Left ventricle myocardium inferior (tissue), 1 donor: ENCODE measurements at regions not wholly inside any gene's neighbourhood (a gene's known extent, or its start where the extent isn't known, plus 50 kb on each side); places are given as distances from the start of the nearest gene placed in this dataset.
A peak's percentile ranks its signal among the peaks of the same experiment; 100 is the strongest.

Experiments
- DNase-seq: peaks from one replicate; pipeline ENCODE4 v3.0.0-alpha.2; 2020
- H3K27ac ChIP-seq: fragments of 200-600 bp; replicated peaks from 2 replicates; pipeline ENCODE4 v1.8.0; 2021
- H3K27me3 ChIP-seq: fragments of 200-600 bp; 2 replicates; pipeline ENCODE4 v1.8.0; 2021; ENCODE audit warnings: low read depth
- H3K36me3 ChIP-seq: fragments of 200-600 bp; 2 replicates; pipeline ENCODE4 v1.8.0; 2021
- H3K4me1 ChIP-seq: fragments of 200-600 bp; 2 replicates; pipeline ENCODE4 v1.8.0; 2021
- H3K4me3 ChIP-seq: fragments of 200-600 bp; 2 replicates; pipeline ENCODE4 v1.8.0; 2021; ENCODE audit warnings: mild to moderate bottlenecking, moderate library complexity
- H3K9me3 ChIP-seq: fragments of 200-600 bp; replicated peaks from 2 replicates; pipeline ENCODE4 v1.8.0; 2021
- intact Hi-C: fragments of 100-400 bp; cut with micrococcal nuclease; formaldehyde crosslinking; loops from one replicate; pipeline ENCODE4 v1.11.0; 2022
- TF ChIP-seq, protein P1 (sequence below): fragments of 200-600 bp; IDR thresholded peaks from 2 replicates; pipeline ENCODE4 v1.8.0; 2021; ENCODE audit warnings: antibody characterized with exemption, mild to moderate bottlenecking, borderline replicate concordance
- donor health status: DM: no; HTN: yes; CAD: no; lungs with severe emphysema.

DNA sequence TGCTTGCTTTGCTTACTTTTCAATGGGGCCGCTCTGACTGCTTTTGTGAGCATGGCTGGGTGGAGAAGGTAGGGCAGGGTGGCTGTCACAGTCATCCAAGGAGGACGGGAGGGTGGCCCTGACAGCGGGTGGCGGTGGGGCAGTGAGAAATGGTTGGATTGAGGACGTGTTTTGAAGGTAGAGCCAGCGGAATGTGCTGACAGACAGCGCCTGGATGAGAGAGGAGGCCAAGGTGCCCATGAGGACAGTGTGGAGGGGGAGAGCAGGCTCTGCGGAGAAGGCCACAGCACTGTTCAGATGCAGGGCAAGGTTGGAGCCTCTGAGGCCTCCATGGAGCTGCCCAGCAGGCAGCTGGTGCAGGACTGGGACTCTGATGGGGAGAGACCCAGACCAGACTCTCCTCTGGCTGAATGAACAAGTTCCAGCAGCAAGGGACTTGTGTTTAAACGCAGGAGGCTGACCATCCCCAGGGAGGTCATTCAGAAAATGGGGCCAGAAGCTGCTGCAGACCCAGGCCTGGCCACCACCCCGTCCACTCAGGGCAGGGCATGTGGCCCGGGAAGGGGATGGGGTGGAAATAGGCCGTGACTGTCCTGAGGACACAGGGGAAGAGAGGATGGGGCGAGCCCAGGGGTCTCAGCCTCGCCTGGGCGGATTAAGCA, 120.3 kb upstream of the PRR20G start:
- peaks cover 74% of the 10 kb centered on the region for H3K27me3 ChIP-seq
- TF ChIP-seq, protein P1, sequence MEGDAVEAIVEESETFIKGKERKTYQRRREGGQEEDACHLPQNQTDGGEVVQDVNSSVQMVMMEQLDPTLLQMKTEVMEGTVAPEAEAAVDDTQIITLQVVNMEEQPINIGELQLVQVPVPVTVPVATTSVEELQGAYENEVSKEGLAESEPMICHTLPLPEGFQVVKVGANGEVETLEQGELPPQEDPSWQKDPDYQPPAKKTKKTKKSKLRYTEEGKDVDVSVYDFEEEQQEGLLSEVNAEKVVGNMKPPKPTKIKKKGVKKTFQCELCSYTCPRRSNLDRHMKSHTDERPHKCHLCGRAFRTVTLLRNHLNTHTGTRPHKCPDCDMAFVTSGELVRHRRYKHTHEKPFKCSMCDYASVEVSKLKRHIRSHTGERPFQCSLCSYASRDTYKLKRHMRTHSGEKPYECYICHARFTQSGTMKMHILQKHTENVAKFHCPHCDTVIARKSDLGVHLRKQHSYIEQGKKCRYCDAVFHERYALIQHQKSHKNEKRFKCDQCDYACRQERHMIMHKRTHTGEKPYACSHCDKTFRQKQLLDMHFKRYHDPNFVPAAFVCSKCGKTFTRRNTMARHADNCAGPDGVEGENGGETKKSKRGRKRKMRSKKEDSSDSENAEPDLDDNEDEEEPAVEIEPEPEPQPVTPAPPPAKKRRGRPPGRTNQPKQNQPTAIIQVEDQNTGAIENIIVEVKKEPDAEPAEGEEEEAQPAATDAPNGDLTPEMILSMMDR = no peak

DNA sequence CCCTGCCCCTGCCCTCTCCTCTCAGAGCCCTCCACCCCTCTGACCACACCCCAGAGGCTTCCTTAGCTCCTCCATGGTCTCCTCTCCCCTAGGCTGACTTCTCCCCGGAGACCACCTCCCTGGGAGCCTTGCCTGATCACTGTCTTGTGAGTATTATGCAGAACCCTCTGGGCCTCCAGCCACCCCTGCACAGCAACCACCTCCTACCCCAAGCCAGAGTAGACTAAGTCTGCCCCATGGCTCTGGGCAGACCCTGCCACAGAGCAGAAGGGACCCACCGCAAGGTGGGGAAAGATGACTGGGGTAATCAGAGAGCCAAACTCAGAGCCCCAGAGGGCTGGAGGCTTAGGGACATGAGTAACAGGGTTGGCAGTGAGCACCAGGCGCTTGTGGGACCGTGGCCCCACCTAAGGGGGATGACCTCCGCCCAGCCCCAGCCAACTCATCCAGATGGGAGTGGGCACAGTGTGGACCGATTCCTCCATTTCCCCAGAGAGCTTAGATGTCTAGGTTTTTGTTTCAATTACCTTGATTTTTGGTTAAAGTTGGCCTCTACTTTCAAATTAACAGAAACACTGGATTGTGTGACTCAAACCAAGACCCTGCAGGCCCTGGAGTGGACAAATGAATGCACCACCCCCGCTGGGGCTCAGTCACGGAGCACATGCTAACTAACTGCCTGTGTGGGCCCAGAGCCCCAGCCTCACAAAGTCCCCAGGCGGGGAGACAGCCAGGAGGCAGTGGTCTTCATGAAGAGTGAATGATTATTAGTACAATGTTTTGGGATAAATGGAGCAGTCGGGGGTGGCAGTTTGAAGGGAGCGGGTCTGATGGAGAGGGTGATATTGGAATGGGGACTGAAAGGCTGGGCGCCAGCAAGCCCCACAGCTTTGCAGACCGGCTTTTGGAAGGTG, 119.4 kb upstream of the PRR20G start:
- DNase-seq = no peak

More for the DNA sequence above, 120.3 kb upstream of the PRR20G start:
- Histone ChIP-seq H3K36me3 (no peaks in the 10 kb centered on the region), H3K4me1 (no peaks in the 10 kb centered on the region), H3K9me3 (no peaks in the 10 kb centered on the region), H3K4me3 (no peak overlapping the region), H3K27ac (no peak overlapping the region)
- peak; percentile 2 for DNase-seq
- intact Hi-C loops = no loop called here

GRCh38 chr3:127406309-127407025, 118.6 kb upstream of the PRR20G start:
- TF ChIP-seq, protein P1 = no peak
- Histone ChIP-seq H3K4me3 (no peak overlapping the region), H3K27ac (no peak overlapping the region), H3K27me3 (peaks cover 67% of the 10 kb centered on the region), H3K4me1 (no peaks in the 10 kb centered on the region), H3K9me3 (no peaks in the 10 kb centered on the region), H3K36me3 (no peaks in the 10 kb centered on the region)
- peak; percentile 9 for DNase-seq
- intact Hi-C loops = no loop called here

More for the DNA sequence above, 119.4 kb upstream of the PRR20G start:
- H3K4me3 ChIP-seq = no peak overlapping the region
- no peaks in the 10 kb centered on the region for H3K4me1 ChIP-seq
- no peak overlapping the region for H3K27ac ChIP-seq
- peaks cover 67% of the 10 kb centered on the region for H3K27me3 ChIP-seq
- no peaks in the 10 kb centered on the region for H3K9me3 ChIP-seq
- TF ChIP-seq, protein P1 = no peak
- no peaks in the 10 kb centered on the region for H3K36me3 ChIP-seq
- intact Hi-C loops = no loop called here

- Histone ChIP-seq H3K27ac (no peak overlapping the region), H3K27me3 (peaks cover 60% of the 10 kb centered on the region), H3K4me3 (no peak overlapping the region), H3K9me3 (no peaks in the 10 kb centered on the region), H3K4me1 (no peaks in the 10 kb centered on the region), H3K36me3 (no peaks in the 10 kb centered on the region)
- DNase-seq = no peak
- intact Hi-C loops = no loop called here
- TF ChIP-seq, protein P1 = no peak
Observed at GRCh38 chr3:127405791-127406190, 117.9 kb upstream of the PRR20G start.

DNA sequence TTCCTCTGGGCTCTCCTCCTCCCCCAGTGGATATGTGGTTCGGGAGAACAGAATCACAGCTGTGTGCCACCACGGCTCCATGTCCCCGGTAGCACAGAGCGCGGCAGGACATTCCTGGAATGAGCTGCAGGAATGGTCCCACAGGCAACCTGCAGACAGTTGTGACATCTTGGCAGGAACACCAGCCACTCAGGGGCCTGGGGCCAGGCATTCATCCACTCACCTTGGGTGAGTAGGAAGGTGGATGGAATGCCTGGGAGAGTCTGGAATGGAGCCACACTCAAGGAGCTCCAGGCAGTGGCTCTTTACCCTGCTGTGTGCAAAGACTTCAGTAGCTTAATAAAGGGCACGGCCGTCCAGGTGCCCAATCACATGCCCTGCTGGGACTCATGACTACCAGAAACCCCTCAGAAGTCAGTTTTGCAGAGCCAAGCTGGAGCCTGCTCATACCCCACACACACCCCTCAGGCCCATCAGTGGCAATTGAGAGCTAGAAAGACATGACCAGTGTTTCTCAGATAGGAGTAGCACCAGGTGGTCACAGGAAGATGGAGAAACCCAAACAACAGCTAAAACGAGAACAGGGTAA, 117.3 kb upstream of the PRR20G start:
- Histone ChIP-seq H3K4me1 (no peaks in the 10 kb centered on the region), H3K27ac (no peak overlapping the region), H3K36me3 (no peaks in the 10 kb centered on the region), H3K27me3 (peaks cover 60% of the 10 kb centered on the region), H3K4me3 (no peak overlapping the region), H3K9me3 (no peaks in the 10 kb centered on the region)
- intact Hi-C loops = no loop called here
- no peak for DNase-seq
- TF ChIP-seq, protein P1 = no peak
